NK-92 treated with Interleukin-12 subunit alpha and Interleukin-12 subunit beta, amount 100 ng/mL, for 24 hours (cell line): ENCODE measurements at regions not wholly inside any gene's neighbourhood (a gene's known extent, or its start where the extent isn't known, plus 50 kb on each side); places are given as distances from the start of the nearest gene placed in this dataset.
"Not testable (repeated sequence)": the region's sequence is repeated elsewhere in the genome, so short reads cannot be mapped to it uniquely, and the experiment has no call there.

Source experiments
- DNase-seq: peaks from one replicate; lab custom pipeline; 2025; lab: John Stamatoyannopoulos, UW

- DNase-seq, result peak; percentile 13
Observed at GRCh38 chr2:187994464-187995331, 297.0 kb upstream of the GULP1 start.

GRCh38 chr2:187995556-187995955, 296.1 kb upstream of the GULP1 start:
- no peak for DNase-seq

GRCh38 chr2:187996630-187997029, 295.0 kb upstream of the GULP1 start:
- DNase-seq, result no peak

GRCh38 chr2:188000189-188000588, 291.5 kb upstream of the GULP1 start:
- DNase-seq, result no peak

- DNase-seq, result no peak
Observed at GRCh38 chr2:188003800-188004199, 287.9 kb upstream of the GULP1 start.

GRCh38 chr2:188013767-188014166, 277.9 kb upstream of the GULP1 start:
- no peak for DNase-seq

GRCh38 chr2:188016917-188017316, 274.8 kb upstream of the GULP1 start:
- no peak for DNase-seq

GRCh38 chr2:188022389-188022788, 269.3 kb upstream of the GULP1 start:
- DNase-seq, result no peak

GRCh38 chr2:188023035-188023434, 268.6 kb upstream of the GULP1 start:
- no peak for DNase-seq

- DNase-seq, result no peak
Observed at GRCh38 chr2:188024811-188025210, 266.9 kb upstream of the GULP1 start.

GRCh38 chr2:188028739-188029138, 262.9 kb upstream of the GULP1 start:
- DNase-seq, result no peak

GRCh38 chr2:188032306-188032705, 259.4 kb upstream of the GULP1 start:
- DNase-seq, result no peak

- DNase-seq, result no peak
Observed at GRCh38 chr2:188032786-188033185, 258.9 kb upstream of the GULP1 start.

GRCh38 chr2:188033240-188033639, 258.4 kb upstream of the GULP1 start:
- DNase-seq, result not testable (repeated sequence)

GRCh38 chr2:188034102-188034501, 257.6 kb upstream of the GULP1 start:
- DNase-seq, result not testable (repeated sequence)

GRCh38 chr2:188035377-188035776, 256.3 kb upstream of the GULP1 start:
- not testable (repeated sequence) for DNase-seq

GRCh38 chr2:188036786-188037185, 254.9 kb upstream of the GULP1 start:
- DNase-seq, result not testable (repeated sequence)

GRCh38 chr2:188039307-188039706, 252.4 kb upstream of the GULP1 start:
- no peak for DNase-seq

- DNase-seq, result no peak
Observed at GRCh38 chr2:188042412-188042811, 249.3 kb upstream of the GULP1 start.

- DNase-seq, result no peak
Observed at GRCh38 chr2:188045016-188045415, 246.7 kb upstream of the GULP1 start.

- DNase-seq, result no peak
Observed at GRCh38 chr2:188046437-188046836, 245.2 kb upstream of the GULP1 start.

GRCh38 chr2:188047735-188048134, 243.9 kb upstream of the GULP1 start:
- no peak for DNase-seq

- no peak for DNase-seq
Observed at GRCh38 chr2:188050726-188051125, 240.9 kb upstream of the GULP1 start.

GRCh38 chr2:188051706-188052105, 240.0 kb upstream of the GULP1 start:
- no peak for DNase-seq
